ENCODE measurements at regions not wholly inside any gene's neighbourhood (a gene's known extent, or its start where the extent isn't known, plus 50 kb on each side); places are given as distances from the start of the nearest gene placed in this dataset.

DNA sequence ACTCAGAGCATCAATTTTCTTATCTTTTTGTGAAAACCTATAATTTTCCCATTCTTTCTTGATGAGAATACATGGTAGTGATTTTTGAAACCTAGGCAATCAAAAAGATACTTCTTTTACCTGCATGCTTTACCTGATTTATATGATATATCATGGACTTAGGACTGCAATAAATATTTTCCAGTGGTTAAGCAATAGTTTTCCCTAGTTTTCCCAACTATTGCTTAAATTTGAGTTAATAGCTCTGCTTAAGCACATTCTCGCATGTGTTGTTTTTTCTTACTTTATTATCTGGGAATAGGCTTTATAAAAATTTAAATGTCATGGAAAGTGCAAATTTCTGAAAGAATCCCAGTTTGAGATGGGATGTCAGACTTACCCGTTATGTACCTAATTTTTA is 465.1 kb upstream of the BCHE start:
- H3K4me1 ChIP-seq, result no peaks in the 10 kb centered on the region
- no peaks in the 10 kb centered on the region for H3K36me3 ChIP-seq
- H3K4me3 ChIP-seq, result no peak overlapping the region
- intact Hi-C loops (cut with DNase I), result no loop called here
- 91% methylated on average over 2 of the region's 2 CpGs for WGBS
- no peaks in the 10 kb centered on the region for H3K27me3 ChIP-seq
- no peak overlapping the region for H3K27ac ChIP-seq (replicated peaks in 1 of 4)
- H3K9me3 ChIP-seq, result no peaks in the 10 kb centered on the region
- DNase-seq (ENCODE audit: extremely low spot score), result no peak
- TF ChIP-seq POLR2AphosphoS5 (IDR thresholded peaks at IDR 0.05), result no peak
- TF ChIP-seq, protein P1, sequence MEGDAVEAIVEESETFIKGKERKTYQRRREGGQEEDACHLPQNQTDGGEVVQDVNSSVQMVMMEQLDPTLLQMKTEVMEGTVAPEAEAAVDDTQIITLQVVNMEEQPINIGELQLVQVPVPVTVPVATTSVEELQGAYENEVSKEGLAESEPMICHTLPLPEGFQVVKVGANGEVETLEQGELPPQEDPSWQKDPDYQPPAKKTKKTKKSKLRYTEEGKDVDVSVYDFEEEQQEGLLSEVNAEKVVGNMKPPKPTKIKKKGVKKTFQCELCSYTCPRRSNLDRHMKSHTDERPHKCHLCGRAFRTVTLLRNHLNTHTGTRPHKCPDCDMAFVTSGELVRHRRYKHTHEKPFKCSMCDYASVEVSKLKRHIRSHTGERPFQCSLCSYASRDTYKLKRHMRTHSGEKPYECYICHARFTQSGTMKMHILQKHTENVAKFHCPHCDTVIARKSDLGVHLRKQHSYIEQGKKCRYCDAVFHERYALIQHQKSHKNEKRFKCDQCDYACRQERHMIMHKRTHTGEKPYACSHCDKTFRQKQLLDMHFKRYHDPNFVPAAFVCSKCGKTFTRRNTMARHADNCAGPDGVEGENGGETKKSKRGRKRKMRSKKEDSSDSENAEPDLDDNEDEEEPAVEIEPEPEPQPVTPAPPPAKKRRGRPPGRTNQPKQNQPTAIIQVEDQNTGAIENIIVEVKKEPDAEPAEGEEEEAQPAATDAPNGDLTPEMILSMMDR (IDR thresholded peaks at IDR 0.05), result no peak
- TF ChIP-seq POLR2A (IDR thresholded peaks at IDR 0.05; ENCODE audit: low read depth), result no peak
- TF ChIP-seq EP300 (IDR thresholded peaks at IDR 0.05), result no peak

DNA sequence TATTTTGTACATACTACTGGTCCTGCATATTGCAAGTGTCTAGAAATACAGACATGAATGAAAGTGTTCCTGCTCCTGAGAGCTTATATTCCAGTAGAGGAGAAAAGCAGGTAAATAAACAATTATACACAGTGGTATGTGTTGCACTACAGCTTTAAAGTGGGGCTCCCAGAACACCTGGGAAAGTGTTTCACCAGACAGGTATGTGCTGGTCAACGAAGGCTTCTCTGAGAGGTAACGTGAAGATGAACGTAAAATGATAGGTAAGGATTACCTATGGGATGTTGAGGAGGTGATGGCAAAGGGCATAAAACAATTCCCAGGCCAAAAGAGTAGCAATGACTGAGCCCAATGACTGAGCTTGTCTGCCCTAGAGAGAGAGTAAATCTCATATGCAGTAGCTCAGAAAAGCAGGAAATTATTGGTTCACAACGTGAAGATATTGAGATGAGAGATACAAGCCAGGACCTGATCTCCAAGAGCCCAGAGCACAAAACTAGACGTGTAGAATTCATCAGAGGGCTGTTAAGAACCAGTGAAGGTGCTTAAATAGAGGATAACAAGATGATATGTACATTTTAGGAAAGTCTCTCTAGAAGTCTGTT is 459.1 kb upstream of the BCHE start:
- intact Hi-C loops (cut with DNase I), result no loop called here

DNA sequence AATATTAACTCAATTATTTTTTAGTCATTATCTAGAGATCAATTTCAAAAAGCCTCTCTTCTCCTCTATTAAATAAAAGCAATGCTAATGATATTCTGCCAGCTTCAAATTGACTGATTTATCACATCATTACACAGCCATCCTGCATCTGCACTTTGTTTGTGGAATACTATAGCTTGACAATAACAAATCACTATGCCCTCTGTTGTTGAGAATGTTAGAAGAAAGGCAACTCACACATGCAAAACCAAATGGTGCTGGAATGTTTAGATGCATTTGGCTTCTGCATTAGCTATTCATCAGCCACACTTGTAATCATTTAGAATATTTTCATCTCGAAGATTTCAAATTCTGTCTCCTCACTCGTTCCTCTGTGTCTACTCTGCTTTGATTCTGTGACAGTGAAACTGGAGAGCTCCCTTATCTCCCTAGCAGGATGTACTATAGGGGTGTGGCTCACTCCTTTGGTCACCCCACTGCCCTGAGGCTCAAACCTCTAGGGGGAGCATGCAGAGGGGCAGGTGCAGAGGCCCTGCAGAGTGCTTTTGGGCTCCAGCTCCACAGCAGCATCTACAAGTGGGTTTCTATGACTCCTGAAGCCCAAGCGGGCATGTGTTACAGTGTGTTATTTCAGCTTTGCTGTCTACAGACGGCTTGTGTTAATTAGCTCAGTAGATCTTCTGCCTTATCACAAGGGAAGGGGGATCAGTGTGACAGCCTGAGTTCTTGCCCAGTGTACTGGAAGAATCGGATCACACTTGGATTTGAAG is 454.1 kb upstream of the BCHE start:
- H3K4me3 ChIP-seq, result no peak overlapping the region
- TF ChIP-seq POLR2A (IDR thresholded peaks at IDR 0.05; ENCODE audit: low read depth), result no peak
- TF ChIP-seq POLR2AphosphoS5 (IDR thresholded peaks at IDR 0.05), result no peak
- TF ChIP-seq, protein P1 (IDR thresholded peaks at IDR 0.05), result no peak
- TF ChIP-seq EP300 (IDR thresholded peaks at IDR 0.05), result no peak
- H3K9me3 ChIP-seq, result no peaks in the 10 kb centered on the region
- intact Hi-C loops (cut with DNase I), result no loop called here
- no peaks in the 10 kb centered on the region for H3K4me1 ChIP-seq
- DNase-seq (ENCODE audit: extremely low spot score), result no peak
- H3K36me3 ChIP-seq, result no peaks in the 10 kb centered on the region
- no peaks in the 10 kb centered on the region for H3K27me3 ChIP-seq
- no peak overlapping the region for H3K27ac ChIP-seq (replicated peaks in 1 of 4)
- WGBS, result 65% methylated on average over 4 of the region's 5 CpGs

More for the DNA sequence above, 459.1 kb upstream of the BCHE start:
- TF ChIP-seq POLR2AphosphoS5 (IDR thresholded peaks at IDR 0.05) (no peak), EP300 (IDR thresholded peaks at IDR 0.05) (no peak), POLR2A (IDR thresholded peaks at IDR 0.05; ENCODE audit: low read depth) (no peak)
- TF ChIP-seq, protein P1 (IDR thresholded peaks at IDR 0.05), result no peak
- Histone ChIP-seq H3K9me3 (no peaks in the 10 kb centered on the region), H3K4me1 (no peaks in the 10 kb centered on the region), H3K4me3 (no peak overlapping the region), H3K27me3 (no peaks in the 10 kb centered on the region), H3K36me3 (no peaks in the 10 kb centered on the region), H3K27ac (replicated peaks in 1 of 4) (no peak overlapping the region)
- WGBS, result 73% methylated on average over 5 of the region's 5 CpGs
- no peak for DNase-seq (ENCODE audit: extremely low spot score)

DNA sequence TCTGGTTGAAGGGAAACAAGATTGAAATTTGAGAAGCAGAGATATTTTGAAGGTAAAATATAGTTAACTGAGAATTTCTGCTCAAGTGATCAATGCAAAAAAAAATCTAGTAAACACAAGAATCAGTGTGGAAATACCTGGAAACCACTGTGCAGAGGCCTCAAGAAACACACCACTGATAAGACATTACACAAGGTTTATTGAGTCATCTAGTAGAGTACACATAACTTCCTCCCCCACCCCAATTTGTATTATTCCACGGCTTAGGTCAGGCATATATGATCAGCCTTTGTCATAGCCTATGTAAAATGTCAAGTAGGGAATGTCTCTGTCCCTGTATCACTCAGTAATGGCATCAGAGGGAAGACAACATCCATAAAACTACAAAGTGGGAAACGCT is 447.8 kb upstream of the BCHE start:
- Histone ChIP-seq H3K27ac (replicated peaks in 1 of 4) (no peak overlapping the region), H3K4me3 (no peak overlapping the region), H3K9me3 (no peaks in the 10 kb centered on the region), H3K4me1 (peaks cover 0 to 15% (median 5%) of the 10 kb centered on the region in 4 donors), H3K36me3 (no peaks in the 10 kb centered on the region), H3K27me3 (no peaks in the 10 kb centered on the region)
- DNase-seq (ENCODE audit: extremely low spot score), result no peak
- TF ChIP-seq, protein P1 (IDR thresholded peaks at IDR 0.05), result no peak
- 91% methylated on average over 2 of the region's 2 CpGs for WGBS
- intact Hi-C loops (cut with DNase I), result no loop called here

All from esophagus muscularis mucosa (tissue), 4 donors.